IMR-90 (cell line): ENCODE measurements at regions not wholly inside any gene's neighbourhood (a gene's known extent, or its start where the extent isn't known, plus 50 kb on each side); places are given as distances from the start of the nearest gene placed in this dataset.

ENCODE experiments used
- ATAC-seq: fragments of 200-7000 bp; cut with Tn5 transposase; 2 replicates; pipeline ENCODE4 v1.9.1; 2020; ENCODE audit warnings: low read depth, mild to moderate bottlenecking, moderate library complexity
- BruUV-seq: library from RNA; stranded (reverse); fragments of 400-500 nt; replicated peaks from 2 replicates; lab custom pipeline; 2021; lab: Mats Ljungman, UMichigan
- CTCF ChIA-PET: fragments of 300-600 bp; formaldehyde crosslinking; extraction: SDS; loops from one replicate; lab custom pipeline; 2021; ENCODE audit warnings: antibody characterized with exemption; lab: Yijun Ruan, JAX
- POLR2A ChIA-PET: fragments of 300-600 bp; sonication (Branson Sonifier 250); formaldehyde crosslinking; loops from one replicate; lab custom pipeline; 2022; ENCODE audit warnings: antibody characterized with exemption; ENCODE audit not compliant: unreplicated experiment; lab: Charles Lee
- DNase-seq: peaks from one replicate; pipeline ENCODE4 v3.0.0; 2013
- H2AFZ ChIP-seq: replicated peaks from 2 replicates; pipeline ENCODE3; 2013; ENCODE audit warnings: low read length, mild to moderate bottlenecking; ENCODE audit not compliant: poor library complexity
- H2AK5ac ChIP-seq: 2 replicates; pipeline ENCODE4 v1.6.1; 2013; ENCODE audit warnings: low read depth, low read length, inconsistent platforms
- H2AK9ac ChIP-seq: replicated peaks from 2 replicates; pipeline ENCODE3; 2013; ENCODE audit warnings: mild to moderate bottlenecking, low read depth, low read length, moderate library complexity; ENCODE audit not compliant: poor library complexity
- H2BK120ac ChIP-seq: 2 replicates; pipeline ENCODE4 v1.6.1; 2013; ENCODE audit warnings: low read depth, low read length, inconsistent platforms
- H2BK15ac ChIP-seq: 3 replicates; pipeline ENCODE4 v1.6.1; 2013; ENCODE audit warnings: low read depth, low read length, inconsistent platforms
- H2BK20ac ChIP-seq: 2 replicates; pipeline ENCODE4 v1.6.1; 2013; ENCODE audit warnings: low read depth, mild to moderate bottlenecking, inconsistent platforms, low read length, moderate library complexity
- H2BK5ac ChIP-seq: 2 replicates; pipeline ENCODE4 v1.6.1; 2013; ENCODE audit warnings: mild to moderate bottlenecking, low read depth, low read length, inconsistent platforms; ENCODE audit not compliant: poor library complexity, severe bottlenecking
- H3K14ac ChIP-seq: replicated peaks from 2 replicates; pipeline ENCODE4 v1.6.1; 2013; ENCODE audit warnings: low read depth, low read length, inconsistent platforms
- H3K18ac ChIP-seq: 2 replicates; pipeline ENCODE4 v1.6.1; 2013; ENCODE audit warnings: low read depth, low read length, control low read depth
- H3K23ac ChIP-seq: 2 replicates; pipeline ENCODE4 v1.6.1; 2013; ENCODE audit warnings: low read depth, low read length, inconsistent platforms
- H3K27ac ChIP-seq: 2 replicates; pipeline ENCODE4 v1.5.1; 2013; ENCODE audit warnings: mild to moderate bottlenecking, control low read depth, low read length; ENCODE audit not compliant: insufficient read depth
- H3K27me3 ChIP-seq: 2 replicates; pipeline ENCODE4 v1.6.1; 2013; ENCODE audit warnings: low read length; ENCODE audit not compliant: control insufficient read depth, insufficient read depth
- H3K36me3 ChIP-seq: 2 replicates; pipeline ENCODE4 v1.6.1; 2013; ENCODE audit warnings: low read length, mixed read lengths; ENCODE audit not compliant: control insufficient read depth, insufficient read depth
- H3K4ac ChIP-seq: 2 replicates; pipeline ENCODE4 v1.6.1; 2013; ENCODE audit warnings: low read depth, low read length, inconsistent platforms
- H3K4me1 ChIP-seq: 2 replicates; pipeline ENCODE4 v1.6.1; 2013; ENCODE audit warnings: low read length, mixed read lengths; ENCODE audit not compliant: control insufficient read depth, insufficient read depth
- H3K4me2 ChIP-seq: 2 replicates; pipeline ENCODE4 v1.6.1; 2013; ENCODE audit warnings: low read depth, mild to moderate bottlenecking, control low read depth, low read length, moderate library complexity
- H3K4me3 ChIP-seq: 2 replicates; pipeline ENCODE4 v1.5.1; 2013; ENCODE audit warnings: low read depth, mild to moderate bottlenecking, control low read depth, low read length, moderate library complexity; ENCODE audit not compliant: insufficient read depth
- H3K56ac ChIP-seq: 2 replicates; pipeline ENCODE4 v1.6.1; 2013; ENCODE audit warnings: low read length, inconsistent platforms; ENCODE audit not compliant: insufficient read depth; ENCODE audit errors: extremely low read depth
- H3K79me1 ChIP-seq, 2 experiments: 2 replicates each; pipeline ENCODE4 v1.6.1; 2013; ENCODE audit warnings: low read length in 2 of 2, inconsistent platforms in 1 of 2, low read depth in 1 of 2
- H3K9ac ChIP-seq: 2 replicates; pipeline ENCODE4 v1.6.1; 2013; ENCODE audit warnings: low read depth, low read length, control low read depth
- H3K9me1 ChIP-seq: 2 replicates; pipeline ENCODE4 v1.6.1; 2013; ENCODE audit warnings: low read length, inconsistent platforms; ENCODE audit not compliant: insufficient read depth
- H3K9me3 ChIP-seq: 2 replicates; pipeline ENCODE4 v1.6.1; 2013; ENCODE audit warnings: low read length; ENCODE audit not compliant: control insufficient read depth, insufficient read depth
- H4K20me1 ChIP-seq: 2 replicates; pipeline ENCODE4 v1.6.1; 2013; ENCODE audit warnings: low read length, inconsistent platforms; ENCODE audit not compliant: insufficient read depth
- H4K5ac ChIP-seq: 2 replicates; pipeline ENCODE4 v1.6.1; 2013; ENCODE audit warnings: mild to moderate bottlenecking, low read depth, low read length, control low read depth
- H4K8ac ChIP-seq, 2 experiments: 2 replicates each; pipeline ENCODE4 v1.6.1; 2013; ENCODE audit warnings: low read depth in 2 of 2, low read length in 2 of 2, control low read depth in 1 of 2, inconsistent platforms in 1 of 2
- H4K91ac ChIP-seq: 2 replicates; pipeline ENCODE4 v1.6.1; 2013; ENCODE audit warnings: low read depth, low read length, inconsistent platforms; ENCODE audit not compliant: insufficient read depth
- BHLHE40 ChIP-seq: fragments of 150-350 bp; IDR thresholded peaks from 2 replicates; pipeline ENCODE4 v1.6.1; 2016; ENCODE audit warnings: mild to moderate bottlenecking, low read depth, low read length
- CEBPB ChIP-seq: IDR thresholded peaks from 2 replicates; pipeline ENCODE4 v1.6.1; 2012; ENCODE audit warnings: low read depth, low read length, improper control_type of control experiment
- CHD1 ChIP-seq: IDR thresholded peaks from 2 replicates; pipeline ENCODE4 v1.6.1; 2012; ENCODE audit warnings: low read depth, low read length, improper control_type of control experiment
- CTCF ChIP-seq: conservative IDR thresholded peaks from 2 replicates; pipeline ENCODE4 v1.5.1; 2012; ENCODE audit warnings: mild to moderate bottlenecking, low read depth, low read length, improper control_type of control experiment
- ELK1 ChIP-seq: fragments of 150-350 bp; IDR thresholded peaks from 2 replicates; pipeline ENCODE4 v1.6.1; 2016; ENCODE audit warnings: low read depth, mild to moderate bottlenecking, low read length, moderate library complexity, borderline replicate concordance
- FOS ChIP-seq: fragments of 150-350 bp; IDR thresholded peaks from 2 replicates; pipeline ENCODE4 v1.6.1; 2016; ENCODE audit warnings: low read depth, low read length
- MAFK ChIP-seq: IDR thresholded peaks from 2 replicates; pipeline ENCODE4 v1.6.1; 2012; ENCODE audit warnings: low read depth, low read length, improper control_type of control experiment
- MAZ ChIP-seq: IDR thresholded peaks from 2 replicates; pipeline ENCODE4 v1.6.1; 2012; ENCODE audit warnings: low read depth, mild to moderate bottlenecking, low read length, improper control_type of control experiment, moderate library complexity, borderline replicate concordance
- MXI1 ChIP-seq: IDR thresholded peaks from 2 replicates; pipeline ENCODE4 v1.6.1; 2012; ENCODE audit warnings: low read depth, mild to moderate bottlenecking, low read length, moderate library complexity, borderline replicate concordance
- NFE2L2 ChIP-seq: fragments of 150-350 bp; IDR thresholded peaks from 2 replicates; pipeline ENCODE4 v1.6.1; 2016; ENCODE audit warnings: low read depth, mild to moderate bottlenecking, low read length
- POLR2A ChIP-seq: IDR thresholded peaks from 2 replicates; pipeline ENCODE4 v1.6.1; 2012; ENCODE audit warnings: mild to moderate bottlenecking, low read depth, low read length
- RAD21 ChIP-seq: IDR thresholded peaks from 2 replicates; pipeline ENCODE4 v1.6.1; 2012; ENCODE audit warnings: low read length, improper control_type of control experiment
- RCOR1 ChIP-seq: IDR thresholded peaks from 2 replicates; pipeline ENCODE4 v1.6.1; 2012; ENCODE audit warnings: mild to moderate bottlenecking, low read length, improper control_type of control experiment; ENCODE audit not compliant: insufficient replicate concordance
- RFX5 ChIP-seq: IDR thresholded peaks from 2 replicates; pipeline ENCODE4 v1.8.0; 2012; ENCODE audit warnings: low read depth, mild to moderate bottlenecking, low read length, moderate library complexity
- SMC3 ChIP-seq: fragments of 150-350 bp; IDR thresholded peaks from 2 replicates; pipeline ENCODE4 v1.6.1; 2016; ENCODE audit warnings: low read depth, mild to moderate bottlenecking, antibody characterized with exemption, low read length, moderate library complexity
- WGBS, 2 experiments: methylation state at CpG; one replicate each; pipeline versions ENCODE4 v1.1.5 to v1.1.7; 2013; ENCODE audit warnings: missing lambda C conversion rate in 2 of 2; ENCODE audit not compliant: insufficient read length in 1 of 2; ENCODE audit errors: extremely low coverage in 2 of 2; 5-methylcytosine and 5-hydroxymethylcytosine counted together
- dilution Hi-C: fragments of 300-500 bp; cut with HindIII; formaldehyde crosslinking; loops from one replicate; pipeline ENCODE4 v1.14.3; 2018; ENCODE audit warnings: low sequenced_read_pairs; ENCODE audit not compliant: unreplicated experiment
- in situ Hi-C: fragments of 300-500 bp; cut with MboI; formaldehyde crosslinking; loops from 3 replicates; pipeline ENCODE4 v1.14.3; 2019; ENCODE audit warnings: low sequenced_read_pairs, inconsistent platforms, mixed read lengths
- intact Hi-C: fragments of 100-400 bp; cut with micrococcal nuclease; formaldehyde crosslinking; loops from 2 replicates; pipeline ENCODE4 v1.10.0; 2022
- TF ChIP-seq, protein P1 (sequence below): fragments of 150-350 bp; IDR thresholded peaks from 2 replicates; pipeline ENCODE4 v1.6.1; 2017; ENCODE audit warnings: mild to moderate bottlenecking, antibody characterized with exemption, low read length, low read depth

DNA sequence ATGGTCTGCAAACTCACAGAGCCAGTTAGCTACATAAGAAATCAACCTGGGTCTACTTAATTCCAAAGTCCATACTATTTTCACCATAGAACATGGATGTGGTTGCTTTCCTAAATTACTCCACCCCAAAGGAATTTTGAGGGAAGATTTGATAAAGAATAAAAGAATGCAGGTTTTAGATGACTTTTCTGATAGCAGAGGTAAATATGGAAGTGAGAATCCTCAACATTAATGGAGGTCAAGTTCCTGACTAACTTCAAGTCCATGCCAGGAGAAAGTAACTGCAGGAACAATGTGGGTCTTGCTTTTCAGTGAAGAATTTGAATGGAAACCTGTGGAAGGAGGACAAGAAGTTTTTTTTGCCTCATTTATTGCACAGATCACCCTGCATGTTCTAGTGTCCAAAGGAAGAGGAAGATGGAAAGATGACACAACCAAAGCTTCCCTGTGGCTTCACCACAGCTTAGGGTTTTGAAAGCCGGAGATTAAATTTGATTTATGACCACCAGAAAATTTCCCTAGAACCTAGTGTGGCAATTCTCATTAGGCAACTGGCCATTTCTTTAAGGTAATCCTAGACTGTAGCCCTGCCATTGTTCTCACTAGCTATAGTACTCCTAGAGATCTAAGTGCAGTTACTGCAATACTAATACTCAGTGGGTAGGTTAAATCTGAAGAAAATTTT lies 429.7 kb downstream of the RAP2B start:
- Histone ChIP-seq H2BK15ac (no peak overlapping the region), H3K4me2 (no peak overlapping the region), H4K20me1 (no peaks in the 10 kb centered on the region), H3K18ac (no peak overlapping the region), H3K14ac (no peak overlapping the region), H4K91ac (no peak overlapping the region), H2AFZ (no peak overlapping the region), H3K4ac (no peak overlapping the region), H2BK120ac (no peak overlapping the region), H4K5ac (no peak overlapping the region), H3K4me3 (no peak overlapping the region), H3K9me3 (no peaks in the 10 kb centered on the region), H2AK9ac (no peak overlapping the region), H3K9ac (no peak overlapping the region), H2AK5ac (no peak overlapping the region), H4K8ac (no peak overlapping the region), H3K4me1 (no peaks in the 10 kb centered on the region), H3K9me1 (no peaks in the 10 kb centered on the region), H2BK5ac (no peak overlapping the region), H2BK20ac (no peak overlapping the region), H3K79me1 (no peaks in the 10 kb centered on the region), H3K27ac (no peak overlapping the region), H3K23ac (no peak overlapping the region), H3K27me3 (peaks cover 7% of the 10 kb centered on the region), H3K36me3 (no peaks in the 10 kb centered on the region), H3K56ac (no peak overlapping the region)
- no peak for DNase-seq
- POLR2A ChIA-PET, result no interaction called here
- intact Hi-C loops (loop anchor here (1.0 kb wide), 1 partner anchor 27 kb away; no protein-coding TSS in a partner anchor), in situ Hi-C loops (loop anchor here (5.0 to 10.0 kb wide), 2 partner anchors 427 to 554 kb away; partner anchors contain the start of gene RAP2B), dilution Hi-C loops (no loop called here)
- BruUV-seq, result no TSS peak
- TF ChIP-seq CTCF, result no peak
- TF ChIP-seq MXI1, result no peak
- TF ChIP-seq POLR2A, result no peak
- no peak for TF ChIP-seq ELK1
- no peak for TF ChIP-seq MAFK
- no peak for TF ChIP-seq RFX5
- TF ChIP-seq FOS, result no peak
- TF ChIP-seq CEBPB, result no peak
- TF ChIP-seq SMC3, result no peak
- TF ChIP-seq MAZ, result no peak
- no peak for TF ChIP-seq CHD1
- no peak for TF ChIP-seq BHLHE40
- TF ChIP-seq NFE2L2, result no peak
- TF ChIP-seq, protein P1, sequence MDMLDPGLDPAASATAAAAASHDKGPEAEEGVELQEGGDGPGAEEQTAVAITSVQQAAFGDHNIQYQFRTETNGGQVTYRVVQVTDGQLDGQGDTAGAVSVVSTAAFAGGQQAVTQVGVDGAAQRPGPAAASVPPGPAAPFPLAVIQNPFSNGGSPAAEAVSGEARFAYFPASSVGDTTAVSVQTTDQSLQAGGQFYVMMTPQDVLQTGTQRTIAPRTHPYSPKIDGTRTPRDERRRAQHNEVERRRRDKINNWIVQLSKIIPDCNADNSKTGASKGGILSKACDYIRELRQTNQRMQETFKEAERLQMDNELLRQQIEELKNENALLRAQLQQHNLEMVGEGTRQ, result no peak
- TF ChIP-seq RAD21, result no peak
- no peak for TF ChIP-seq RCOR1
- WGBS, 2 experiments, result no CpG with 5 or more reads among the region's 1 CpG
- ATAC-seq, result no peak
- CTCF ChIA-PET, result no interaction called here
